Fibroblast of pulmonary artery (primary cell): ENCODE measurements at regions not wholly inside any gene's neighbourhood (a gene's known extent, or its start where the extent isn't known, plus 50 kb on each side); places are given as distances from the start of the nearest gene placed in this dataset.
A peak's percentile ranks its signal among the peaks of the same experiment; 100 is the strongest.

Source experiments
- DNase-seq: peaks from one replicate; pipeline ENCODE4 v3.0.0-alpha.2; 2010; ENCODE audit warnings: low read depth
- H3K4me3 ChIP-seq: replicated peaks from 2 replicates; pipeline ENCODE4 v1.5.1; 2011; ENCODE audit warnings: low read depth, mild to moderate bottlenecking, control low read depth, low read length, moderate library complexity
- TF ChIP-seq, protein P1 (sequence below): IDR thresholded peaks from 2 replicates; pipeline ENCODE4 v1.5.1; 2011; ENCODE audit warnings: mild to moderate bottlenecking, control low read depth, low read length, inconsistent platforms; ENCODE audit errors: missing control alignments

DNA sequence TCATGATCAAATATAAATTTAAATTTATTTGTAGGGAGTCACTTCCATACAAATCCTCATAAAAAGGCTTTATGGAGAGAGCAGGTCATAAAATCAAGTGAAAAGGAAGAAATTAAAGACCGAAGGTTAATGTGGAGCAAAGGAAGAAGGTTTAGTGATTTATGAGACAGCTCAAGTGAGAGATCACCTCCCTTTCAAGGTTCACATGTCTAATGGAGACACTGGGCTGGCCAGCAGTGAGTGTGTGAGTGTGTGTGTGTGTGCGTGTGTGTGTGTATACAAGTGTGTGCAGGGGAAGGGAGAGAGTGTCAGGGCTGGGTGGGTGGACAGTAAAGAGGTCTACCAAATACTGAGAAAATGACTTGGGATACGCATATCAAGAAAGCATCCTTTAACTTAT lies 251.2 kb downstream of the FAT3 start:
- TF ChIP-seq, protein P1, sequence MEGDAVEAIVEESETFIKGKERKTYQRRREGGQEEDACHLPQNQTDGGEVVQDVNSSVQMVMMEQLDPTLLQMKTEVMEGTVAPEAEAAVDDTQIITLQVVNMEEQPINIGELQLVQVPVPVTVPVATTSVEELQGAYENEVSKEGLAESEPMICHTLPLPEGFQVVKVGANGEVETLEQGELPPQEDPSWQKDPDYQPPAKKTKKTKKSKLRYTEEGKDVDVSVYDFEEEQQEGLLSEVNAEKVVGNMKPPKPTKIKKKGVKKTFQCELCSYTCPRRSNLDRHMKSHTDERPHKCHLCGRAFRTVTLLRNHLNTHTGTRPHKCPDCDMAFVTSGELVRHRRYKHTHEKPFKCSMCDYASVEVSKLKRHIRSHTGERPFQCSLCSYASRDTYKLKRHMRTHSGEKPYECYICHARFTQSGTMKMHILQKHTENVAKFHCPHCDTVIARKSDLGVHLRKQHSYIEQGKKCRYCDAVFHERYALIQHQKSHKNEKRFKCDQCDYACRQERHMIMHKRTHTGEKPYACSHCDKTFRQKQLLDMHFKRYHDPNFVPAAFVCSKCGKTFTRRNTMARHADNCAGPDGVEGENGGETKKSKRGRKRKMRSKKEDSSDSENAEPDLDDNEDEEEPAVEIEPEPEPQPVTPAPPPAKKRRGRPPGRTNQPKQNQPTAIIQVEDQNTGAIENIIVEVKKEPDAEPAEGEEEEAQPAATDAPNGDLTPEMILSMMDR, result no peak
- DNase-seq, result no peak
- no peak overlapping the region for H3K4me3 ChIP-seq

GRCh38 chr11:92477686-92478085 lies 253.1 kb downstream of the FAT3 start:
- no peak overlapping the region for H3K4me3 ChIP-seq
- no peak for DNase-seq
- TF ChIP-seq, protein P1, result no peak

GRCh38 chr11:92480499-92480898 lies 255.9 kb downstream of the FAT3 start:
- TF ChIP-seq, protein P1, result no peak
- peak; percentile 2 for DNase-seq
- H3K4me3 ChIP-seq, result no peak overlapping the region

GRCh38 chr11:92482492-92483060 lies 258.0 kb downstream of the FAT3 start:
- no peak for DNase-seq
- no peak overlapping the region for H3K4me3 ChIP-seq
- TF ChIP-seq, protein P1, result no peak

- no peak overlapping the region for H3K4me3 ChIP-seq
- TF ChIP-seq, protein P1, result no peak
- DNase-seq, result no peak
These were observed 260.0 kb downstream of the FAT3 start for GRCh38 chr11:92484570-92484969.

DNA sequence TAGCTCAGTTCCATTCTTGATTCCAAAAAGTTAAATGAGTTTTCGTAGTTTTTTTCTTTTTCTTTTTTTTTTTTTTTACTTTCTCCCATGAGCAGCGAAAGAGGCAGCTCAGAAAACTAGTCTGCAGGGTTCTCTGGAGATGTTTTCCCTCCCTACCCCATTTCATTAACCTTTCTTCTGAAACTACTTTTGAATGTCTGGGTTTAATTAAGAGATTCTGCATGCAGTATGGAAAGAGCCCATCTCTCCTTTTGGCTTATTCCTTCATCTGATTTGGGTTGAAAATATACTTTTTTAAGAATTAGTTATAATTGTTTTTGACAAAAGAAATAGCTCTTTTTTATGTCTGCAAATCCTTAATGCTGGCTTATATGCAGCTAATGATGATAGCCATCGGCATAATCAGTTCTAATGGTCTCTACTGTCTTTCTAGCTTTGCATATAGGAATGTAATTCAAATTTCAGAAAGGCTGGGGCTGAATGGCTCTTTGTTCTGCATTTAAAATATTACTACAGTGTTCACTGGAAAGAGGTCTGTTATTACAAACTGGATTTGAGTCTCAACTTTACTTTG lies 265.3 kb downstream of the FAT3 start:
- TF ChIP-seq, protein P1, result no peak
- DNase-seq, result no peak
- no peak overlapping the region for H3K4me3 ChIP-seq

DNA sequence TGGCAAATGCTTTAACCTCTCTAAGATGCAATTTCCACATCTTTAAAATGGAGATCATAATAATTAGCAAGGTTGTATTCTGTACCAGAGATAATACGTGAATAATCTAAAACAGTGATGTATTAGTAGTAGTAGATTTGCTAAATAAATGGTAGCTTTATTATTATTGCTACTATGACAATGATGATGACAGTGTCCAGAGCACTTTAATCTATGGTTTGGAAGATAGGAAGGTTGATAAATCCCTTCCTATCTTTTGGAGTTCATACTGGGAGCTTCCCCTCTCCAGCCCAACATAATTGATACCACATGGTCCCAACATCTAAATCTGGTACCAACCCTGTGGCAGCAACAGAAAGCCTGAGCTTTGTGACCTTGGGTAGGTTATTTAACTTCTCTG lies 267.8 kb downstream of the FAT3 start:
- no peak overlapping the region for H3K4me3 ChIP-seq
- DNase-seq, result no peak
- TF ChIP-seq, protein P1, result no peak
